NCI-H146 treated with DMSO at 0.1 percent for 48 hours (cell line): ENCODE measurements at regions not wholly inside any gene's neighbourhood (a gene's known extent, or its start where the extent isn't known, plus 50 kb on each side); places are given as distances from the start of the nearest gene placed in this dataset.

Experiments used
- DNase-seq: peaks from one replicate; lab custom pipeline; 2025; ENCODE audit not compliant: unreplicated experiment; lab: John Stamatoyannopoulos, UW

DNA sequence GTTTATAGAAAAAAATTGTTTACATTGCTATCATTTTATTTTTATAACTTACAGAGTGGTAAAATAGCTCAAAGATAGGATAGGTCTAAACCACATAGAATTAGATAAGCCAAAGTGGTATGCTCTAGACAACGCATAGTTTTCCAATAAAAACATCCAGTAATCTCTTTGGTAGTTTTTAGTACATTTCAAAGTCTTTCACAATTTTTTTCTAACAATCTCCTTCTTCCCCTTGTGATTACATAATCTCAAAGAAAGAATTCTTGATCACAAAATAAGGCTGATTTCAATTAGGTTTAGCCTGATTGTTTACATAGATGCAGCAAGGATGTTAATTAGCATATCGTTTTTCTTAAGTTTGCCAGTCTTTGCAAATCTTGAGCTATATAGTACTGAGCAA is 460.0 kb downstream of the FUT8 start:
- no peak for DNase-seq

- DNase-seq, result no peak
These were observed 464.6 kb downstream of the FUT8 start for GRCh38 chr14:65877166-65877565.

DNA sequence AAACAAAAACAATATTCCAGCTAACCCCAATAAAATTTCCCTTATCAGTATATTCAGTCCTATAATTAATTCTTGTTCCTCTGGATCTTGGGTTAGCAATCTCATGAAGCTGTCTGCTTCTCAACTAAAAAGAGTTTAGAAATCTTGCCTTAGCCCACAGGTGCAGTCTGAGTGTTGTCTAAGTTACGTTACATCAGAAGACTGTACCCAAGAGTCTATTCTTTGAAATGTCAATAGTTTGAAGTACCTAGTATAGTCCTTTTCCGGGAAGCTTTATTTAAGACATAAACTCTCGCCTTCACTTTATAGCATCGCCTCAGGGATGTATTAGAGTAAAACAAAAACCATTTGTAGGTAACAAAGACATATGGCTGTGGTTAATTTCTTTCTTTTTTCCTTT is 465.1 kb downstream of the FUT8 start:
- no peak for DNase-seq

GRCh38 chr14:65878586-65878985 is 466.1 kb downstream of the FUT8 start:
- DNase-seq, result no peak

DNA sequence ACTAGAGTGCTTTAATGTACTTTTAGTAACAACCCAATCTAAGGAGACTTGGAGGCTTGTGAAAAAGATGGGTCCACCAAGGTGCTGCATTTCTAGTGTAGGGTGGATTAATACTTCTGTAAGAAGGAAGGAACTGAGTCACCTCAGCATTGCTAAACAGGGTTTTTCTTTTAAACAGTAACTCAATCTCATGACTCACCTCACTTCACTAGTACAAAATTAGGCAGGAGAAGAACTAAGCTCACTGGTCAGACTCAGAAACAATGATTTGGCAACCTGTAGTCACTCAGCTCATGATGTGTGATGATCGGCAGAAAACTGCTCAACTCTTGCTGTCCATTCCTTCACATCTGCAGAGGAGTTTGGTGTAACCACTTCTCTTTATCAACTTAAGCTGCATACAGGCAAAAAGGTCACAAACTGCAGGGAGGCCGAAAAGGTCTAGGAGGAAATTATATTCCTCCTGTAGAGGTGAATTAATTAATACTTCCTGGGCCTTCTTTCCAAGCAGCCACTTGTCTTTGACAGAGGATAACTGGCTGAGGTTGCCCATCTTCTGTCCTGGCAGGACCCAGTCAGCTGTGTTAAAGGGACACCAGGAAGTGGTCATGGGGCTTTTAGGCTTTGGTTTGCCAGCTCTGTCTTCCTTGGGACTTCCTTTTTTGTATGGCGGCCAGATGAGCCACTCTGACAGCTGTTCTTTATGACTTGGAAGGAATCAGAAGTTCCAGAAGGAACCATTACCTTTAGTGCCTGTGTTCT is 466.9 kb downstream of the FUT8 start:
- DNase-seq, result no peak

DNA sequence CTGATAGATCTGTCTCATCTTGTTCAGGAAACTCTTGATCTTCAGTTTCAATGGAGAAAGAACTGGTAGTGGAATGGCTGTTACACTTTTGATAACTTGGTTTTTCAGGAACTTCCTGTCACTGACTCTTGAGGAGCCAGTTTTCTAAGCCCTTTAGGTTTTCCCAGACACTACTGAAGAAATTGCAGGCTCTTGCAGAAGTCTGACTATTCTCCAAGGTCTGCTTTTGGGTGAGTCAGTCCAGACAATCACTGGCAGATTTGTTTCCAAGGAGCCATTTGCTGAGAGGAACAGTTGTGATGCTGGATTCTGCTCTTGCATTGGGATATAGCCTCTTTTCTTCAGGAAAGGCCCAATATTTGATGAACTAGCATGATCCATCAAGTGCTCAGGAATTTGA is 468.0 kb downstream of the FUT8 start:
- no peak for DNase-seq

- DNase-seq, result no peak
These were observed 469.1 kb downstream of the FUT8 start for GRCh38 chr14:65881642-65882041.

DNA sequence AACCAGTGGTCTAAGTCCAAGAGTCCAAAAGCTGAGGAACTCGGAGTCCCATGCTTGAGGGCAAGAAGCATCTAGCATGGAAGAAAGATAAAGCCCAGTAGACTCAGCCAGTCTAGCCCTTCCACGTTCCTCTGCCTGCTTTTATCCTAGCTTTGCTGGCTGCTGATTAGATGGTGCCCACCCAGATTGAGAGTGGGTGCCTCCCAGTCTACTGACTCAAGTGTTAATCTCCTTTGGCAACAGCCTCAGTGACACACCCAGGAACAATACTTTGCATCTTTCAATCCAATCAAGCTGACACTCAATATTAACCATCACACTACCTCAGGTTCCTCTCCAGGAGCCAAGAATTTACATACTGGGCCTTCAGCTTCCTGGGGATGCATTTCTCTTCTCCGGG is 476.1 kb downstream of the FUT8 start:
- no peak for DNase-seq

- DNase-seq, result no peak
These were observed 479.8 kb downstream of the FUT8 start for GRCh38 chr14:65892315-65892714.

DNA sequence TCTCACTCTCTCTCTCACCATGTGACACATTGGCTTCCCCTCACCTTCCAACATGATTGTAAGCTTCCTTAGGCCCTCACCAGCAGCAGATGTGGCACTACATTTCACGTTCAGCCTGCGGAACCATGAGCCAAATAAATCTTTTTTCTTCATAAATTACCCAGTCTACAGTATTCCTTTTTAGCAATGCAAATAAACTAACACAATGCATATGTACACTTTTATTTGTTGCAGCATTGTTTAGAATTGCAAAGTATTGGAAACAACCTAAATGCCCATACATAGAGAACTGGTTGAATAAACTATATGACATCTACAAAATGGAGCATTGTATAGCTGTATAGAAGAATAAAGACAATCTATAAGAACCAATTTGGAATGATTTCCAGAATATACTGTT is 487.6 kb downstream of the FUT8 start:
- no peak for DNase-seq

DNA sequence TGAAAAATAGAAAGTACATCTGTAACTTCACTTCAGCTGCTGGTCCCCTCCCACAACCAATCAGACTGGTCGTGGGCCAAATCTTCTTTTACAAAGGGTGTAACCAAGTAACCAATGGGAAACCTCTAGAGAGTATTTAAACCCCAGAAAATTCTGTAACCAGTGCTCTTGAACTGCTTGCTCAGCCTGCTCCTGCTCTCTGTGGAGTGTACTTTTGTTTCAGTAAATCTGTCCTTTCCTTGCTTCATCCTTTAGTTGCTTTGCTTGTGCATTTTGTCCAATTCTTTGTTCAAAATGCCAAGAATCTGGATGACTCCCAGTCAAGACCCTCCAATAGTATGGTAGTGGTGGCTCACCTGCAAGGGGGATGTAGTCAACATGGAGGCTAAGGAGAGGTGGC is 489.1 kb downstream of the FUT8 start:
- no peak for DNase-seq

GRCh38 chr14:65904988-65905387 is 492.5 kb downstream of the FUT8 start:
- DNase-seq, result no peak

DNA sequence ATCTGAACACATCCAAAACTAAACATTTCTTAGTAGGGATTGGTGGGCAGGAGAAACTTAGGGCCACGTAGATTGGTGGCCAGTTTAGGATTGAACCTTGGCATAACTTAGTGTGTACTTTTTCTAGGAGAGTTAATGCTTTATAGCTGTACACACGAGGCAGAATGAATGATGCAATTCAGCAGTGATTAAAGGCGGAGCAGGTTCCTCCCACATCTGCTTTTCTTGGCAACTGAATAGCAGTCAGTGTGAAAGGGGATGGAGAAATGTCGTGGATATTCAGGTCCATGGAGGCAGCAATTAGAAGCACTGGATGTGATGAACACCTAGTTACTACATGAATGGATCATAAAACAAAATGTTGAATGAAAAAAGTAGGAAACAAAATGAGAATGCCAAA is 493.8 kb downstream of the FUT8 start:
- no peak for DNase-seq

GRCh38 chr14:65906948-65907347 is 494.4 kb downstream of the FUT8 start:
- DNase-seq, result no peak

GRCh38 chr14:65910108-65910786 is 497.7 kb downstream of the FUT8 start:
- DNase-seq, result no peak

DNA sequence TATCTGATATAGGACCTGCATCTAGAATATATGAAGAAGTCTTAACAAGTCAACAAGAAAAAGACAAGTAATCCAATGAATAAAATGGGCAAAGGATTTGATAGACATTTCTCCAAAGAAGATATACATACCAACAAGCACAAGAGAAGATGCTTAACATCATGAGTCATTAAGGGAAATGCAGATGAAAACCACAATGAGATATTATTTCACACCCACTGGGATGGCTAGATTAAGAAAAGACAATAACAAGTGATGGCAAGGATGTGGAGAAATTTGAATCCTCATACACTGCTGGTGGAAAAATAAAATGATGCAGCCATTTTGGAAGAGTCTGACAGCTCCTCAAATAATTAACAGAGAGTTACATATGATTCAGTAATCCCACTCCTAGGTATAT is 502.6 kb downstream of the FUT8 start:
- no peak for DNase-seq

- DNase-seq, result no peak
These were observed 503.5 kb downstream of the FUT8 start for GRCh38 chr14:65916055-65916454.

- no peak for DNase-seq
These were observed 508.5 kb downstream of the FUT8 start for GRCh38 chr14:65920996-65921395.

GRCh38 chr14:65922142-65922541 is 509.6 kb downstream of the FUT8 start:
- no peak for DNase-seq

GRCh38 chr14:65926504-65926903 is 514.0 kb downstream of the FUT8 start:
- peak; percentile 80 for DNase-seq

DNA sequence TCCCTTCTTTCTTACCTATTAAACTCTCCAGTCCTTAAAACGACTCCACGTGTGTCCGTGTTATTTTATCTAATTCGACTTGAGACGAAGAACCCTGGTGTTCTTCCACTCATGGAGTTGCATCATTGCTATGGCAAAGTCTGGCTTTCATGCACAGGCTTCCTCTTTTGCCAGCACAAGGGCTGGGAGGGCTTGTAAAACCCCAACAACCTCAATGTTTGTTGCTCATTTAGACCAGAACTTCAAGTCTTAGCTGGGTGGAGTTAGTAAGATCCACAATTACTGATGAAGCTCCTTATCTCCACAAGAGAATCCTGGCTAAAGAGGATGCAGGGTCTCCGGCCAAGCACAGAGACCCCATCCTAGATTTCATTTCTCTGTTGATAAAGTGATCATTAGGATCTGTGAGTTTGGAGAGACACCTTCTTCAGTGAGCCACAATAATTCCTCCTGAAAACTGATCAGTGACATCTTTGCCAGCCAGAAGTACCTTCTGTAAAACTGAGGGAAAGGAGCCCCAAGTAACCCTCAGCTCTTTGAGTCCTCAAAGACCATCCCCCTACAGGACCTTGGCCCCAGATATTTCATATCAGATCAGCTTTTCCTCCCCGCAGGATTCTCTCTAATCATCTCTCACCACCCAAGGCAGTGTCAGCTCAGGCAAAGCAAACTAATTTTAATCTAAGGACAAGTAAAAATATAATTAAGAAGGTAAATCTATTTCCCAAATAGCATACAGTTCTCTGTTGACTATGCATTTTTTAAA is 514.6 kb downstream of the FUT8 start:
- DNase-seq, result peak; percentile 56

GRCh38 chr14:65927931-65928356 is 515.4 kb downstream of the FUT8 start:
- DNase-seq, result peak; percentile 56
